COR-L47 (cell line): ENCODE measurements at regions not wholly inside any gene's neighbourhood (a gene's known extent, or its start where the extent isn't known, plus 50 kb on each side); places are given as distances from the start of the nearest gene placed in this dataset.
"Not testable (repeated sequence)": the region's sequence is repeated elsewhere in the genome, so short reads cannot be mapped to it uniquely, and the experiment has no call there.

Experiments used
- DNase-seq: peaks from one replicate; lab custom pipeline; 2025; lab: John Stamatoyannopoulos, UW

- DNase-seq, result peak; percentile 11
These were observed 56.3 kb upstream of the KRTAP5-11 start for GRCh38 chr11:71638801-71639519.

- not testable (repeated sequence) for DNase-seq
These were observed 56.8 kb upstream of the KRTAP5-11 start for GRCh38 chr11:71639520-71639849.

- not testable (repeated sequence) for DNase-seq
These were observed 57.2 kb upstream of the KRTAP5-11 start for GRCh38 chr11:71639916-71640315.

- not testable (repeated sequence) for DNase-seq
These were observed 64.4 kb upstream of the KRTAP5-11 start for GRCh38 chr11:71647078-71647477.

GRCh38 chr11:71652998-71653397 lies 70.3 kb upstream of the KRTAP5-11 start:
- not testable (repeated sequence) for DNase-seq

- not testable (repeated sequence) for DNase-seq
These were observed 71.7 kb upstream of the KRTAP5-11 start for GRCh38 chr11:71654423-71654822.

GRCh38 chr11:71655041-71655440 lies 72.4 kb upstream of the KRTAP5-11 start:
- DNase-seq, result not testable (repeated sequence)

- DNase-seq, result not testable (repeated sequence)
These were observed 73.8 kb upstream of the KRTAP5-11 start for GRCh38 chr11:71656513-71656912.

GRCh38 chr11:71664941-71665340 lies 82.3 kb upstream of the KRTAP5-11 start:
- DNase-seq, result not testable (repeated sequence)

- DNase-seq, result not testable (repeated sequence)
These were observed 115.4 kb upstream of the KRTAP5-11 start for GRCh38 chr11:71698110-71698509.

GRCh38 chr11:71698961-71699360 lies 116.3 kb upstream of the KRTAP5-11 start:
- DNase-seq, result not testable (repeated sequence)

- DNase-seq, result not testable (repeated sequence)
These were observed 119.0 kb upstream of the KRTAP5-11 start for GRCh38 chr11:71701435-71702291.

GRCh38 chr11:71705086-71705737 lies 122.5 kb upstream of the KRTAP5-11 start:
- not testable (repeated sequence) for DNase-seq

GRCh38 chr11:71705738-71706432 lies 123.2 kb upstream of the KRTAP5-11 start:
- DNase-seq, result not testable (repeated sequence)

- not testable (repeated sequence) for DNase-seq
These were observed 124.4 kb upstream of the KRTAP5-11 start for GRCh38 chr11:71707083-71707482.

GRCh38 chr11:71709541-71709940 lies 123.5 kb upstream of the DEFB108B start:
- DNase-seq, result not testable (repeated sequence)

GRCh38 chr11:71710171-71710671 lies 122.8 kb upstream of the DEFB108B start:
- DNase-seq, result not testable (repeated sequence)

- DNase-seq, result not testable (repeated sequence)
These were observed 122.2 kb upstream of the DEFB108B start for GRCh38 chr11:71710701-71711385.

- not testable (repeated sequence) for DNase-seq
These were observed 120.7 kb upstream of the DEFB108B start for GRCh38 chr11:71712350-71712749.

GRCh38 chr11:71712846-71713245 lies 120.2 kb upstream of the DEFB108B start:
- DNase-seq, result not testable (repeated sequence)

- not testable (repeated sequence) for DNase-seq
These were observed 118.5 kb upstream of the DEFB108B start for GRCh38 chr11:71714510-71714909.
